OCI-LY1 (cell line): ENCODE measurements at regions not wholly inside any gene's neighbourhood (a gene's known extent, or its start where the extent isn't known, plus 50 kb on each side); places are given as distances from the start of the nearest gene placed in this dataset.

Experiments used
- H2AFZ ChIP-seq: fragments of 200-600 bp; sonication (generic), shearing (Covaris generic); 2 replicates; pipeline ENCODE4 v1.6.0; 2014; ENCODE audit warnings: antibody characterized with exemption, mild to moderate bottlenecking, low read length
- H3F3A ChIP-seq: fragments of 200-600 bp; sonication (generic), shearing (Covaris generic); 2 replicates; pipeline ENCODE4 v1.6.0; 2014; ENCODE audit warnings: mild to moderate bottlenecking, antibody characterized with exemption, low read length, moderate library complexity; ENCODE audit not compliant: insufficient read depth
- H3K27ac ChIP-seq: fragments of 200-600 bp; sonication (generic); 2 replicates; pipeline ENCODE4 v1.5.1; 2014; ENCODE audit warnings: low read length, mixed run types, mild to moderate bottlenecking, low read depth; ENCODE audit not compliant: poor library complexity, severe bottlenecking
- H3K27me3 ChIP-seq: fragments of 200-600 bp; sonication (generic); 2 replicates; pipeline ENCODE4 v1.6.0; 2014; ENCODE audit warnings: antibody characterized with exemption, mild to moderate bottlenecking, low read length, moderate library complexity; ENCODE audit not compliant: insufficient read depth
- H3K36me3 ChIP-seq: fragments of 200-600 bp; sonication (generic); 2 replicates; pipeline ENCODE4 v1.6.1; 2014; ENCODE audit warnings: mild to moderate bottlenecking, antibody characterized with exemption, low read length, moderate library complexity, mixed read lengths; ENCODE audit not compliant: insufficient read depth
- H3K4me1 ChIP-seq: fragments of 200-600 bp; sonication (generic); 2 replicates; pipeline ENCODE4 v1.5.1; 2014; ENCODE audit warnings: mild to moderate bottlenecking, low read length, moderate library complexity; ENCODE audit not compliant: insufficient read depth, severe bottlenecking
- H3K4me2 ChIP-seq: fragments of 200-600 bp; sonication (generic), shearing (Covaris generic); 2 replicates; pipeline ENCODE4 v1.6.1; 2014; ENCODE audit warnings: low read length
- H3K4me3 ChIP-seq: fragments of 200-600 bp; sonication (generic); 2 replicates; pipeline ENCODE4 v1.5.1; 2014; ENCODE audit warnings: low read length, low read depth, mild to moderate bottlenecking, mixed read lengths; ENCODE audit not compliant: poor library complexity, severe bottlenecking
- H3K79me2 ChIP-seq: fragments of 200-600 bp; shearing (Covaris generic); 2 replicates; pipeline ENCODE4 v1.6.1; 2016; ENCODE audit warnings: mixed run types, low read length, mixed read lengths; ENCODE audit not compliant: insufficient read depth
- H3K9ac ChIP-seq: fragments of 200-600 bp; sonication (generic), shearing (Covaris generic); 2 replicates; pipeline ENCODE4 v1.6.1; 2014; ENCODE audit warnings: mild to moderate bottlenecking, low read length, mixed read lengths
- H3K9me2 ChIP-seq: fragments of 200-600 bp; sonication (generic), shearing (Covaris generic); 2 replicates; pipeline ENCODE4 v1.6.1; 2014; ENCODE audit warnings: low read depth, mild to moderate bottlenecking, low read length, mixed read lengths
- H3K9me3 ChIP-seq: fragments of 200-600 bp; shearing (Covaris generic); 2 replicates; pipeline ENCODE4 v1.6.1; 2014; ENCODE audit warnings: low read length, mixed read lengths
- H4K20me1 ChIP-seq: fragments of 200-600 bp; sonication (generic), shearing (Covaris generic); 2 replicates; pipeline ENCODE4 v1.6.0; 2016; ENCODE audit warnings: mild to moderate bottlenecking, low read length; ENCODE audit not compliant: insufficient read depth
- EZH2 ChIP-seq: fragments of 200-600 bp; sonication (generic), shearing (Covaris generic); IDR thresholded peaks from 2 replicates; pipeline ENCODE4 v1.8.0; 2017; ENCODE audit warnings: borderline replicate concordance, mixed run types, mild to moderate bottlenecking, antibody characterized with exemption, low read length, moderate library complexity, mixed read lengths
- TF ChIP-seq, protein P1 (sequence below): fragments of 200-600 bp; sonication (generic), shearing (Covaris generic); IDR thresholded peaks from 2 replicates; pipeline ENCODE4 v1.5.1; 2017; ENCODE audit warnings: mild to moderate bottlenecking, antibody characterized with exemption, low read length, moderate library complexity, mixed read lengths

DNA sequence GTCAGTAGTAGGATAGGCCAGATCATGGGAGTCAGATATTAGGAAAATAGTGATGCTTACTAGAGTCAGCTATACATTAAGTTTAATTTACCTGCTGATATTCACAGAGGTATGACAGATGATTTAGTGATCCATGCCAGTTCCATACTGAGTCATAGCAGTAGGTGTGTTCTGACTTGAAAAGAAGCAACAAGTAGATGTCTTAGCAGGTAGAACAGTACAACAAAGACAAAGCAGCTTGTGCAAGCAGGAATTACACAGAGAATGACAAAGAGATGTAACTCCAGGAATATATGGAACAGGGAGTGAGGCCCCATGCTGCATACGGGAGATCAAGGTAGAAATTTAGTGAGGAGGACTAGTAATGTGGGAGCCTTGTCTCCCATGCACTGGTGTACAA lies 556.9 kb downstream of the SLC16A7 start:
- H4K20me1 ChIP-seq: no peaks in the 10 kb centered on the region
- no peaks in the 10 kb centered on the region for H3K36me3 ChIP-seq
- H3K79me2 ChIP-seq: no peaks in the 10 kb centered on the region
- no peak overlapping the region for H2AFZ ChIP-seq
- H3K9me2 ChIP-seq: no peaks in the 10 kb centered on the region
- no peak overlapping the region for H3K9ac ChIP-seq
- no peak overlapping the region for H3K4me3 ChIP-seq
- no peaks in the 10 kb centered on the region for H3K9me3 ChIP-seq
- TF ChIP-seq EZH2: no peak
- TF ChIP-seq, protein P1, sequence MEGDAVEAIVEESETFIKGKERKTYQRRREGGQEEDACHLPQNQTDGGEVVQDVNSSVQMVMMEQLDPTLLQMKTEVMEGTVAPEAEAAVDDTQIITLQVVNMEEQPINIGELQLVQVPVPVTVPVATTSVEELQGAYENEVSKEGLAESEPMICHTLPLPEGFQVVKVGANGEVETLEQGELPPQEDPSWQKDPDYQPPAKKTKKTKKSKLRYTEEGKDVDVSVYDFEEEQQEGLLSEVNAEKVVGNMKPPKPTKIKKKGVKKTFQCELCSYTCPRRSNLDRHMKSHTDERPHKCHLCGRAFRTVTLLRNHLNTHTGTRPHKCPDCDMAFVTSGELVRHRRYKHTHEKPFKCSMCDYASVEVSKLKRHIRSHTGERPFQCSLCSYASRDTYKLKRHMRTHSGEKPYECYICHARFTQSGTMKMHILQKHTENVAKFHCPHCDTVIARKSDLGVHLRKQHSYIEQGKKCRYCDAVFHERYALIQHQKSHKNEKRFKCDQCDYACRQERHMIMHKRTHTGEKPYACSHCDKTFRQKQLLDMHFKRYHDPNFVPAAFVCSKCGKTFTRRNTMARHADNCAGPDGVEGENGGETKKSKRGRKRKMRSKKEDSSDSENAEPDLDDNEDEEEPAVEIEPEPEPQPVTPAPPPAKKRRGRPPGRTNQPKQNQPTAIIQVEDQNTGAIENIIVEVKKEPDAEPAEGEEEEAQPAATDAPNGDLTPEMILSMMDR: no peak
- no peaks in the 10 kb centered on the region for H3K4me1 ChIP-seq
- H3K4me2 ChIP-seq: no peak overlapping the region
- H3F3A ChIP-seq: no peaks in the 10 kb centered on the region
- no peak overlapping the region for H3K27ac ChIP-seq
- H3K27me3 ChIP-seq: no peaks in the 10 kb centered on the region

DNA sequence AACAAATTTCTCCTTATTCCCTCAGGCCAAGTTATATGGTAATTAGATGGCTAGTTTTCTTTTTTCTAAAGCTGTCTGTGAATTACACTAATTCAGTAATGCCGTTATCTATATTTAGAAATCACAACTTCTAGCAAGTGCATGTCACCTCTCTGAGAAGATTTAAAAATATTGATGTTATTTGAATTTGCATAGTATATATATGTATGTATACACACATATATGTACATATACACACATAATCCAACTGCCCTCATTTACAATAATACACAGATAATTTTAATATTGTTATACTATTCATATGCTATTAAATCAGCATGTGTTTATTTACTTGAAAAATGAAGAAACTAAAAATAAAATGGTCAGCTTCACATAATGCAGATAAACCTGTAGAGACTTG lies 563.9 kb downstream of the SLC16A7 start:
- Histone ChIP-seq H3K4me1 (no peaks in the 10 kb centered on the region), H3K9me2 (no peaks in the 10 kb centered on the region), H3K4me3 (no peak overlapping the region), H3K9ac (no peak overlapping the region), H3K79me2 (no peaks in the 10 kb centered on the region), H3F3A (no peaks in the 10 kb centered on the region), H3K9me3 (no peaks in the 10 kb centered on the region), H3K27ac (no peak overlapping the region), H4K20me1 (no peaks in the 10 kb centered on the region), H2AFZ (no peak overlapping the region), H3K27me3 (no peaks in the 10 kb centered on the region), H3K36me3 (no peaks in the 10 kb centered on the region), H3K4me2 (no peak overlapping the region)
- TF ChIP-seq, protein P1: no peak
- TF ChIP-seq EZH2: no peak

DNA sequence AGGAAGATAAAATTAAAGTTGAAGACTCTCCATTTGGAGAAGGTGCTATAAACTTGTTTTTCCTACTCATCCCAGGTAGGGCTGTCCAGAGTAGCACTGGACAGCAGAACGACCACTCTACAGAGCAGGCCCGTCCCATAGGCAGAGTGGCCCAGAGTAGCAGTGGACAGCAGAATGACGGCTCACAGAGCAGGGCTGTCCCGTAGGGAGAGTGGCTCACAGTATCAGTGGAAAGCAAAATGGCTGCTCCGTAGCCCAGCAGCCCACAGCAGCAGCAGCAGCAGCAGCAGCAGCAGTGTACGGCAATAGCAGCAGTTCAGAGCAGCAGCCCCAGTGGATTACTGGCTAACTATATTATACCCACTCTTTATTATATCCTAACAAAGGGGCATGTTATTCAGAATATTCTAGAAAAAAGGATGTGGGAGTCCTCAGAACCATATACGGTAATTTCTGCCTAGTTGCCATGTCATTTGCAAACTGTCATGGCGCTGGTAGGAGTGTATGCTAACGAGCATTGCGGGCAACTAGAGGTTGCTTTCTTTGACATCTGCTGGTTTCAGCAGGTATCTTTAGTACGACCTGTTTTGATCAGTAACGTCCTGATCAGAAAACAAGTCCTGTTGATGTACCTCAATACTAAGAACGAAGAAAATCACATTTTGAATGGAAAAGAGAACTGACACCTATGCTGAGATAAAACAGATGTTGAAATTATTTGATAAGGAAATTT lies 567.3 kb downstream of the SLC16A7 start:
- H3K9me3 ChIP-seq: no peaks in the 10 kb centered on the region

More for the DNA sequence above, 567.3 kb downstream of the SLC16A7 start:
- Histone ChIP-seq H3K9ac (no peak overlapping the region), H3K4me3 (no peak overlapping the region), H2AFZ (no peak overlapping the region), H3K79me2 (no peaks in the 10 kb centered on the region), H3K36me3 (no peaks in the 10 kb centered on the region), H3K27me3 (no peaks in the 10 kb centered on the region), H3K27ac (no peak overlapping the region), H3F3A (no peaks in the 10 kb centered on the region), H3K9me2 (no peaks in the 10 kb centered on the region), H3K4me2 (no peak overlapping the region), H3K4me1 (no peaks in the 10 kb centered on the region), H4K20me1 (no peaks in the 10 kb centered on the region)
- TF ChIP-seq, protein P1: no peak
- no peak for TF ChIP-seq EZH2
